ENCODE measurements at regions not wholly inside any gene's neighbourhood (a gene's known extent, or its start where the extent isn't known, plus 50 kb on each side); places are given as distances from the start of the nearest gene placed in this dataset.
"Not testable (repeated sequence)": the region's sequence is repeated elsewhere in the genome, so short reads cannot be mapped to it uniquely, and the experiment has no call there.

DNA sequence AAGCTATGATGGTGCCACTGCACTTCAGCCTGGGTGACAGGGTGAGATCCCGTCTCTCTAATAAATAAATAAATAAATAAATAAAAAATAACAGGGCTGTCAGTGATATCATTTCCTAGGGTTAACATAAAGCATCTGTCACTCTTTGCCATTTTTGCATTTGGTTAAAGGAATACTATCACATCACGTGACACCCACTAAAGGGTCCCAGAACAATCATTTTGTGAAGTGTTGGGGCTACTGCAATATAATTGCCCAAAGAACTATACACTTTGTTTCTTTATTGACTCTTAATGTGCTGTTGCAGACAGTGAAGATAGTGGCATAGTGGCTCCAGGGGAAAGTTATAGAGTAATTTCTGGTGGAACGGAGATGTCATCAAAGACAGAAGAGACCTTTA, 176.5 kb upstream of the MMS22L start:
- DNase-seq = no peak

DNA sequence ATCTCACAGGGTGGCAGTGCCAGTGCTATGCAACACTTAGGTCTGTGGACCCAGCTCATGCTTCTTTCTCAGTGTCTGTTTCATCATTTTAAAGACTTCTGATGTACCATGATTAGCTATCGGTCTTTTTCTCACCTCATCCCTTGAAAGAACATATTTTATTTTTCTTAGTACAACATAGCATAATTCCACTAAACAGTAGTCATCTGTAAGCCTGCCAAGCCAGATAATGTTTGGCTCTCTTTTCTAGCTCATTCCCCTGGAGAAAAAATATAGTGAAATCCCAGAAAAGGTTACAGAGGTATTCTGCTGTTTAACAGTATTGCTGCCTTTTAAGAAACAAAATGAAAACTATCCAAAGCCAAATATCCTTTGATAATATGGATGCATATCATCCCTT, 177.0 kb upstream of the MMS22L start:
- no peak for DNase-seq

DNA sequence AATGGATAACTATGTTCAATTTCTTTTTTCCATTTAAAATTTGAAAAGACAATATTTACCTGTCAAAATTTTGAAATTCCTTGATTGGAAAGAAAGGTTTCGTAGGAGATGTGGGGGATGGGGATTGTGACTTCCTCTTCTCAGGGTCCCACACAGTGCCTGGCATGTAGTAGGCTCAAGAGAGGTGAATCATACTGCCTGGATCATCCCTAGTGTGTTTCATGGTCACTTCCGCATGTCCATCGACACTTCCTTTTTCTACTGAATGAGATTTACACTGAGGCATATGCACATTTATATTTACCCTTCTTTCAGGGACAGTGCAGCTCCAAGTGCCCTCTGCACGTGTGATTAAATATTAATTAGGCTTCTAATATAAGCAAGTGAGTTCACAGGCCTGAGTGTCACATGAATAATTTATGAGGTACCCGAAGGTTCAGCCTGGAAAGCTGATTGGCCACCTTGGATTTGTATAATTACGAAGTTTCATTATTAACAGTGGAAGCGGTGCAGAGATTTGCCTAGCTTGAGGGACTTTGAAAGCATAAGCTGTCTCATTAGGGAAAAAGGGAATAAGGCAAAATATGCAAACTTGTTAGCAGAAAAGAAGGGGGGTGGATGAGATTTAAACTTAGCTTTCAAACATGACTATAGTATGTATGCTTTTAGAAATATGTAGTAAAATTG, 177.5 kb upstream of the MMS22L start:
- DNase-seq = no peak

DNA sequence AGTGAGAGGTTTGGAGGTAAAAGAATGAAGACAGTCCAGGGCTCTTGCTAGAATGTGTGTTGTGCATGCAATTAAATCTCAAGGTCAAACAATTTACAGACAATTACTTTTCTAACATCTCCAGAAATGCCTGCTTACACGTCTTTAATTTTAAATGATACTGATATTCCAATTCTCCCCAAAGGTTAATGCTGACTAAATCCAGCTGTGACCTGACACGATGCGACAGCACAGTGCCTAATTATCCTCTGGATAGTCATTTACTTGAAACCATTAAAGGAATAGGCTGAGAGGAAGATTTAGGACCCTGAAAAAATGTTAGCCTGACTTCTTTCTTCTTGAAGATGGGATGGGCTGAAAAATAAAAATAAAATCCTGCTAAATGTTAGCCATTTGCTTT, 178.2 kb upstream of the MMS22L start:
- DNase-seq = no peak

DNA sequence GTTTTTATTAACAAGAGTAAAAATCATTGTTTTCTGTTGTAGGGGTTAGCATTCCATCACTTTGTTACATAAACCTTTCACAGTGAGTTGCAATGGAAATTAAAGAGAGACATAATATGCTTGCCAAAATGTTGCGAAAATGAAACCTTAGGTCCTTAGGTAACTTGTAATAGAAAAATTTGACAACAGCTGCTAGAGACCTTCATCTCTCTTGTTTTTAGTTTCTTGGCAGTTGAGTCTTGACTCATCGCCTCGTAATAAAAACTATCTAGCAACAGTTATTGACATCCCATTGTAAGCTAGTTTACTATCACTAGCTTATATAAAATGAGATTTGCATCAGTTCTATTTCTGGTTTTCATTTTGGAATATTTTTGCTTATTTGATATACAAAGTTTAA, 179.0 kb upstream of the MMS22L start:
- no peak for DNase-seq

DNA sequence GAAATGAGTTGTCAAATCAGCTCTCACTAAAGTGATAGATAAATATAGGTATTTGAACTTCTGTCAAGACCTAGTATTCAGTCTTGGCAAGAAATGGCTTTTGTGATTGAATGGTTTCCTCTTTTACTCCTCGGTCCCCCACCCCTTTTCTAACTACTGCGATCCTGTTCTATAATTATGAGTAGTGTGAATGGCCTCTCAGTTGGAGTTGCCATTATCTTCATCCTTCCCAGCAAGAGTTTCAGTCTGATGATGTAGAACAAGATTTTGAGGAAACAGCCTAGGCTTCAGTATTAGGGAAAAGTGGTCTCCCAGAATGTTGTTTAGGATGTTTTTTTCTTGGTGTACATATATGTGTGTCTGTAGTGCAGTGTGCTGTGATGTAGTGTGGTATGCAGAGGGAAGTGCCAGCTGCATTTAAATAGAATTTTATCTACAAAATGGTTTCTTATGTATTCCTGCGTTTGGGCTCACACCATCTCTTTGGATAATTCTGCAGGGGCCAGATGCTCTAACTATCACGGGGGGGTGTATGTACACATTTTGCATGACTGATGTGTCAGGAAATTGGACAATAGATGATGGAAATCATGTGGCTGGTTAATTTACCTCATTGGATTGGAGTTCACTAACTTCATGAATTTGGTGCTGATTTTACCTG, 180.1 kb upstream of the MMS22L start:
- peak in 1 of 2 experiments; percentile 14 for DNase-seq

DNA sequence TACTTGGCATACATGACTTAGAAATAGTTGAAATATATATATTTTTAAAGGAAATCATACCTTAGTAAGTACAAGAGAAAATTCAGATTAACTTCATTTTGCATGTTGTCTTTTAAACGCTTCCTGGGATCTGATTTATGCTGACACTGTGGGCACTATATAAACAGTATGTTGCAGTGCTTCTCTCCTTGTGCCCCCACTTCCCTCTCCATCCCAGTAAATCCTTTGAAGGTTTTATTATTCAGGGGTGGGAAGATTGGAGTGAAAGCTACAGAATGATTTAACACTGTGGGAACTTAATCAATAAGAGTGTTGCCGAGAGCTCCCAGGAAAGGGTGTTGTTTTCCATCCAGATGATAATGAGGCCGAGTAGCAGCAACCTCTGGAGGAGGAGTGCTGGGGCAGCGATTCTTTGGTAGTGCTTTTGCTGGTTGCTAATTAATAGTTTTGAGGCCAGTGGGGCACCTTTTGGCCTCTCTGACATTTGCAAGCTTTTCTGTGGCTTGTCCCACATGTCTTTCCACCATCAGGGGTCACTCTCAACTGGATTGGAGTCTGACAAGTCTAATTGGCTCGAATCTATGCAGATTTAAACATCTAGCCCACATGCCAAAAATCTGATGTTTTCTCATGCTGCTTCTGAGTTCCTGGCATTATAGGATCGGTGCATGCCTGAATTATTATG, 183.0 kb upstream of the MMS22L start:
- DNase-seq = no peak

DNA sequence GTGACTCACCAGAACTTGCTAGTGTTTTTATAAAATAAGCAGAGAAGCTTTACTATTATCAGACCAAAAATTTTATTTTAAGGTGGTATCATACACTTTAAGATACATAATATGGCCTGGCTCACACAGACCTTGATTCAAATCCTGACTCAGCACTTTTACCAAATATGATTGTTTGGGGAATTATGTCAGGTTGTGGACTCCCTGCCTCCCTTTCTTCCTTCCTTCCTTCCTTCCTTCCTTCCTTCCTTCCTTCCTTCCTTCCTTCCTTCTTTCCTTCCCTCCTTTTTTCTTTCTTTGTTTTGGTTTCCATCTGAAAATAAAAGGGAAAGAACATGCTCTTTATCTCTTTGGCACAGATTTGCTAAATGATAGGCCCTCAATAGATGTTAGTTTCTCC, 186.0 kb upstream of the MMS22L start:
- no peak for DNase-seq

DNA sequence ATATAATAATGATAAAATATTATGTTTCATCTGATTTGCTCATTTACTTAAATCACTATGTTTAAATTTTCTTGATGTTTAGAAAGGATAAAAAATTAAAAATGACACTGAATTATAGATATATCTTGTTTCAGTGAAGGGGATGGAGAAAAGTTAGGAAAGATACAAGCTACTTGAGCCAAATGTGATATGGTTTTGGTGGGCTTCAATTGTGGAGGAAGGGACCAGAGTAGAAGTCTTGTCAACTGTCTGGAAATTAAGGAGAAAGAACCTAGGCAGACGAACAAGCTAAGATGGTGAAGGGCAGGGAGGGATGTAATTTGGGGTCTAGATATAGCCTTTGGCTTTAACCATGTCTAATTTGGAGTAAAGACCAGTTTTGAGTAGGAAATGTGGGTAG, 186.4 kb upstream of the MMS22L start:
- no peak for DNase-seq

DNA sequence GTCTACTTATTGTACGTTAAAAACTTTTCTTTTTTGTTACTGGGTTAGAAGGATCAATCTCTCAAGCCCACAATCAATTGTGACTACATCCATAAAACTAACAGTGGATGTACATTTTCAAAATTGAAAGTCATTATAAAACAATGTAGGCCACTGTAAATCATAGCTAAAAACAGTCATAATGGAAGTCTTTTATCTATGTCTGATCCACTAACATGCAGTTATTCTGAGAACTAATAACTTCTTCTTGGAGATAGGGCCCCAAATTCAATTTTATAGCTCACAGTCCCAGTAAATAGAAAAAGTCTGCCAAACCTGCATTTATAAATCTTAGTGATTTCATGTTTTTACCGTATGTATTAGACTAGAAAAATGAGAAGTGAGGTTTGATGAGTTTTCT, 187.3 kb upstream of the MMS22L start:
- no peak for DNase-seq

DNA sequence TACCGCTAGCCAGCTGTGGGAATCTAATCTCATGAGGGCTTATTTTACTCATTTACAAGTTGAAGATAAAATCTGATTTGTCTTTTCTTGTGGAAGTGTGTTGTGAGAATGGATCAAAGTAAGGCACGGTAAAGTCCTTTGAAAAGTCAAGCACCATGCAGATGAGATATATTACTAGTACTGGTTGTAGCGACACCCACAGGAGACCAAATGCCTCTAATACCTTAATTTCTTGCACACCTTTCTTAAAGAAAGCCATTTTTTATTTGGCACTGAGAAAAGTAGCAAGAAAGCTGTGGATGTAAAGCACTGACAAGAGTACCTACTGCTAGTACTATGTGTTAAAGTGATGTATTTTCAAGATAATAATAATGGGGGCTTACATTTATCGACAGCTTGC, 191.0 kb upstream of the MMS22L start:
- DNase-seq = no peak

DNA sequence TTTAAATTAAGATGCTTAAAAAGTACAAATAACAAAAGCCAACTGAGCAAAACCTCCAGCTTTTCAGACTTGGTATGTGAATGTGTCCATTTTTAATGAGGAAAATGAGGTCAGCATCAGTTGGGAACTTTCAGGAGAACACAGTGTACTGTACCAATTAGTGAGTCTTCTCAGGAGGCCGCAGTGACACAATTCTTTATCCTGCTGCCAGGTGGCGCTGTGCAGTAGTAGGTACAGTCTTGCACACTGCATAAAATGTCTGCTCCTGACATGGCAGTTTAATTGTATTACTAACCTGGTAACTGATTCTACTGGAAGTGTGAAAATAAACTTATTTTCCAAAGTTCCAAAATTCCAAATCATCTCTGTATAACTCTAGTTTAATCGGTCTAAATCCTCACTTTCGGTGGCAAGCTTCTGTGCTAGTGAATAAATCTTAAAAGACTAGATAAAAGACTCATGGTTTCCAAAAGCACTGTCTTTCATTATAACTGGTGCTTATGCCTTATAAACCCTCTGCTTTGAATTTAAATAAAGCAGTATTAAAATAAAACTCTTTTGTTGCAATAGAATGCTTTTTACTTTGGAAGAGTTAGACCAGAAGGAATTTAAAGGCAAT, 214.8 kb upstream of the MMS22L start:
- peak; percentile 59 to 80 for DNase-seq

DNA sequence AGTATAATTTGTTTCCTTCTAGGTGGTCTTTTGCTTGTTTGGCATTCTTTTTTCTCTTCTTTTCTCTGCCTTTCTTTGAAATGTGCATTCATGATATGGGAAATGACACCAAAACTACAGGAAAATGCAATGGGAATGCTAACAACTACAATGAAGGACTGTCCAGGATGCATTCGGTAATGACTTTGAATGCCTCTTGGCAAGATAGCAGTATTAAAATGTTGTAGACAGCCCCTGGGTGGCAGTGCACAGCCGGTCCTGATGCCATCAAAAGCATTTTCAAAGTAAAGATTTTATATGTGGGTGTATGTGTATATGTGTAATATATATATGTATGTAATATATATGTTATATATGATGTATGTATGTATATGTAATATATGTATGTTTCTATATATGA, 218.8 kb upstream of the MMS22L start:
- DNase-seq = peak in 1 of 2 experiments; percentile 19

DNA sequence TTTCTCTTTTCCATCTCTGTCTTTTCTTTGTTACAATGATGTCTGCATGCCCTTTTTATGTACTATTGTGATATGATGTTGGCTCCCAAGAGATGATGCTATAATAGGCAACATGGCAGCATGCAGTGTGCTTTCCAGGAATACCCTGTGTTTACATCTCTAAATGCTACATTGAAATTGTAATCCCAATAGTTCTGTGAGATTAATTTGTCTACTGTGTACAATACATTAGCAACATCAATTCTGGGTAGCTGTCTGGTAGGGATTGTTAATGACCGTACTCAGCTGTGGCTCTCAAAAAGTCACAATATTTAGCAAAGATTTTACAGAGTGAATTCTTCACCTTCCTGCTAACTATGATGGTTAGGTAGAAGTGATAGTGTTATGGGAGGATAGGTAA, 225.6 kb upstream of the MMS22L start:
- peak in 1 of 2 experiments; percentile 1 for DNase-seq

DNA sequence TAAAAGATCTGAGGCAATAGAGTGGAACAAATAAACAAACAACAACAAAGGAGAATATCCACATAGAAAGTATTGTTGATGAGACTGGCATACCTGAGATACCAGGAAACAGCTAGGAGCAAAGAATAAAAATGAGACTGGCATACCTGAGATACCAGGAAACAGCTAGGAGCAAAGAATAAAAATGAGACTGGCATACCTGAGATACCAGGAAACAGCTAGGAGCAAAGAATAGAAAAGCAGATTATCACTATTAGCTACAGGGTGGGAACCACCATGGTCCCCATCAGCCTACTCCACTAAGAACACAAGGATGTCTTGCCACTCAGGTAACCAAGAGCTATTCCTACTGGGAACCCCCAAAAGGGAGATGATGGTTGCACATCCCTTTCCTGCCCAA, 230.2 kb upstream of the MMS22L start:
- not testable (repeated sequence) for DNase-seq

DNA sequence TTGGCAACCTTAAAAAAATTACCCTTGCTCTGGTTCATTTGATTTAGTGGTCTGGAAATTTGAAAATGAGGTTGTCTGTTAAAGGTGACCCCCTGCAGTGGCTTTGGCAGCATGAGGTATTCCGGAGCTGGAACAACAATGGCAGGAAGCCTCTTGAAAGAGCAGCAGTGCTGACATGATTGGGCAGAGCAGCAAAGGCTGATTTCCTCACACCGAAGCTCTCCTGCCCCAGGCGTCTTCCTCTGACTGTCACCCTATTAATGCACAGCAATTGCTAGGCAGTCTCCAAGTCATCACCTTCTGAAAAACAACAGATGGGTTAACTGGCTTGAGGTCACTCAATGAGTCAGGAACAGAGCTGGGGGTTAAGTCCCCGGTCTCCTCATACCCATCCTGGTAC, 241.8 kb upstream of the MMS22L start:
- DNase-seq = peak; percentile 43 to 82

DNA sequence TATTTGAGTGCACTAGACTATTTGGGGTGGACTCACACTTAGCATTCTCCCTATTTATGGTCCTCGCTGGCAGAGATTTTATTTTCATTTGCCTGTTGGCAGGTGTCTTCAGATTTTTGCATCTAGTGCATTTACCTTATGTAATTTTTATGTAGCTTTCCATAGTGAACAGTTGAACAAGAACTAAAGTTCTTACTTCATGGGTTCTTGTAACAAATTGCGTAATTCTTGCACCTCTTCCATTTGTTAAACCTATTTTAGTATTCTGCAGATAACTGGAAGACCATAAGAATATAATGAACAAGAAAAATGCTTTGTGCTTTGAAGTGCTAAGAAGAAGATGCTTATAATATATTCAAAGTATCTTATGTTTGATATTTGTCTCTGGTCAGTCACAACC, 252.8 kb upstream of the MMS22L start:
- DNase-seq = no peak

DNA sequence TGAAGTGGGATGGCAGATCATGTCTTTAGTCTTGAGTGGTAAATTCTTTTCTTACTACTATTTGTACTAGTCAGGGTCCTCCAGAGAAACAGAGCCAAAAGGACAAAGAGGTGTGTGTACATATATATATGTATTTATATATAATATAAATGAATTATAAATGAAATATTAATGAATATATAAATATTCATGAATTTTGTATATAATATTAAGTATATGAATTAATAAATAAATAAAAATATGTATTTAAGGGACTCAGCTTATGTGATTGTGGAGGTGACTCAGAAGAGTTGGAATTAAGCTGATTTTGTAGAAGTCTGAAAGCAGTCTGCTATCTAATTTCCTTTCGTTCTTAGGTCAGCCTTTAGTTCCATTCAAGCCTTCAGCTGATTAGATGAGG, 265.3 kb upstream of the MMS22L start:
- no peak for DNase-seq

DNA sequence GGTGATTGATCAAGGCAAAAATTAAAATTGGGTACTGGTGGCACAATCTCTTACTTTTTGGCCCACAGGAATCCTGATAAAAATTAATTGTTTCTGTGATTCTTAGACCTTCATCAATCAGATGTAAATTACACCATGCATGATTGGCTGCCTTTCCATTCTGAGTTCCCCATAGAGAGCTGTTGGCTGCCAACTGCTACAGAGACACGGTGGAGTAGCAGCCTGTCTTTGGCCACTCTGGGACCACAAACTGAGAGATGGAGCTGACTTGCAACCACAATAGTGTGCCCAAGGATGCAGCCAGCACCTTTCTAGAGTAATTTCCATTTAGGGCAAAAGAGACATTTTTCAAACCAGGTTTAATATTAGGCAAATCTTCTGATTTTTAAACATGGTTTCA, 274.3 kb upstream of the MMS22L start:
- DNase-seq = no peak

DNA sequence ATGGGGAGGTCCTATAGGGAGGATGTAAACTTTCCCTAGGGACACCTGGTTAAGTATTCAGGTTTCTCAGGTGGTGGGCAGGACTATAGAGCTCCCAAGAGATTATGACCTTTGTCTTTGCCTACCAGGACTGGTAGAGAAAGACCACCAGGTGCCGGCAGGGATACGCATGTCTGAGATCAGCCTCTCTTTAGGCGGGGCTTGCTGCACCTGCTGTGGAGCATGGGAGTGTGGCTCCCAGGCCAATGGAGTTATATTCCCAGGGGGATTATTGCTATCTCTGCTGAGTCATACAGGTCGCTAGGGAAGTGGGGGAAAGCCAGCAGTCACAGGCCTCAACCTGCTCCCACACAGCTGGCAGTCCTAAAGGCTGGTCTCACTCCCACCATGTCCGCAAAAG, 280.5 kb upstream of the MMS22L start:
- DNase-seq = no peak

DNA sequence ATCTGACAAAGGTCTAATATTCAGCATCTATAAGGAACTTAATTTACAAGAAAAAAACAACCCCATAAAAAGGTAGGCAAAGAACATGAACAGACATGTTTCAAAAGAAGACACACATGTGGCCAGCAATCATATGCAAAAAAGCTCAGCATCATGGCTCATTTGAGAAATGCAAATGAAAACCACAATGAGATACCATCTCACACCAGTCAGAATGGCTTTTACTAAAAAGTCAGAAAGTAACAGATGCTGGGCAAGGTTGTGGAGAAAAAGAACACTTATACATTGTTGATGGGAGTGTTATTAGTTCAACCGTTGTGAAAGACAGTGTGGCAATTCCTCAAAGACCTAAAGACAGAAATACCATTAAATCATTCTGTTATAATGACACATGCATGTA, 289.9 kb upstream of the MMS22L start:
- DNase-seq = no peak

DNA sequence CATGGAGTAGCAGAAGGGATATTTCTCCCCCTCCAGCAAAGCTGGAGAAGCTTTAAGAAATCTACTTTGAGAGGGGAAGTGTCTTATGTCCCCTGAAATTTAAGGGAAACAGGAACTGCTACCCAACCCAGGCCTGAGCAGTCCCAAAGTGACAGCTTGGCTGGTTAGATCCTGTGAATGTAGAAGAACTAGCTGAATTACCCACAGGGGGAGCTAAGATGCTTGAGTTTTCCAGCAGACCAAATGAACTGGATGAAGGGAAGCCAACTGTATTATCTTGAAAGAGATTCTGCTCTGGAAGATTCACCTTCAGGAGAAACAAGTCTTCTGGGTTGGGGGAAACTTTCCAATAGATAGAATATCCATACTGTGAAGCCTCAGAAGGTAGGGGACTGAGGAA, 303.3 kb upstream of the MMS22L start:
- no peak for DNase-seq

DNA sequence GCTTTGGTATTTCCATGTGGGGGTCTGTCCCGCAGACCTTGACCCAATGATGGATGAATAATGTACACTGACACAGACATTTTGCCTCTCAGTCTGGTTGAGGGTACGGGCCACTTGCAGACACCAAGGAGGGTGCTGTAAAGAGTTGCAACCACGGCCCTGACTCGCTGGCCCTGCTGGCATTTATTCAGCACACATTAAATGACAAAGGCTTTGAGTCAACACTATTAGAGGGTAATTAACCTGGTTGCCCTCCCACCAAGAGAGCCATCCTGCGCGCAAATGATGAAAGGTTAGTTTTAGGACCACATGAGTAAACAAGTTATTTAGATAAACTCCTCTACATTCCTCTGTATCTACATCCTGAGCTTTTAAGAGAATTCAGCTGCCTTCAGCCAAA, 308.9 kb upstream of the MMS22L start:
- no peak for DNase-seq

DNA sequence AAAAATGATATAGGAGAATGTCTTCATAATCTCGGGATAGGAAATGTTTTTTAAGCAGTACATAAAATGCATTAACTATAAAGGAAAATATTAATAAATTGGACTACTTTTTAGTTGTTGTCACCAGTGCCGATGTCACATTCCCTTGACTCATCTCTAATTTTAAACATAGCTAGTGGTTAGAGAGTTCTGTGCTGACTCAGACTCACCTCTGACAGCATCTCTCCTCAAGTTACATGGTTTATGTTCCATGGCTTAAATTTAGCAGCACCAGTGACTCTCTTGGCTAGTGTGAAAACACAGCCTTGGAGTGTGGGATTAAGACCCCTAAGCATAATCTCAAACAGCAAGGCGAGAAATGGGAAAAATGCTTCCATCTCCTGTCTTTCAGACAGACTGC, 311.8 kb upstream of the MMS22L start:
- DNase-seq = no peak
